ENCODE measurements at regions not wholly inside any gene's neighbourhood (a gene's known extent, or its start where the extent isn't known, plus 50 kb on each side); places are given as distances from the start of the nearest gene placed in this dataset.

GRCh38 chr4:146577111-146577510 is 55.4 kb upstream of the SLC10A7 start:
- H3K36me3 ChIP-seq: no peaks in the 10 kb centered on the region
- H3K27ac ChIP-seq: no peak overlapping the region
- no peak for TF ChIP-seq Cebpa-rat (IDR thresholded peaks at IDR 0.05)
- no peak overlapping the region for H3K4me2 ChIP-seq
- no peaks in the 10 kb centered on the region for H3K27me3 ChIP-seq
- no peak overlapping the region for H3K9ac ChIP-seq
- no peaks in the 10 kb centered on the region for H3K9me3 ChIP-seq
- H3K4me3 ChIP-seq: no peak overlapping the region
- H3K4me1 ChIP-seq: no peaks in the 10 kb centered on the region
- no peaks in the 10 kb centered on the region for H4K20me1 ChIP-seq

- Histone ChIP-seq H3K27me3 (no peaks in the 10 kb centered on the region), H3K4me2 (no peak overlapping the region), H3K4me3 (no peak overlapping the region), H3K27ac (no peak overlapping the region), H3K9me3 (no peaks in the 10 kb centered on the region), H4K20me1 (no peaks in the 10 kb centered on the region), H3K9ac (no peak overlapping the region), H3K36me3 (no peaks in the 10 kb centered on the region), H3K4me1 (no peaks in the 10 kb centered on the region)
- TF ChIP-seq Cebpa-rat (IDR thresholded peaks at IDR 0.05): no peak
Observed at GRCh38 chr4:146582864-146583263, 55.8 kb upstream of the POU4F2 start.

DNA sequence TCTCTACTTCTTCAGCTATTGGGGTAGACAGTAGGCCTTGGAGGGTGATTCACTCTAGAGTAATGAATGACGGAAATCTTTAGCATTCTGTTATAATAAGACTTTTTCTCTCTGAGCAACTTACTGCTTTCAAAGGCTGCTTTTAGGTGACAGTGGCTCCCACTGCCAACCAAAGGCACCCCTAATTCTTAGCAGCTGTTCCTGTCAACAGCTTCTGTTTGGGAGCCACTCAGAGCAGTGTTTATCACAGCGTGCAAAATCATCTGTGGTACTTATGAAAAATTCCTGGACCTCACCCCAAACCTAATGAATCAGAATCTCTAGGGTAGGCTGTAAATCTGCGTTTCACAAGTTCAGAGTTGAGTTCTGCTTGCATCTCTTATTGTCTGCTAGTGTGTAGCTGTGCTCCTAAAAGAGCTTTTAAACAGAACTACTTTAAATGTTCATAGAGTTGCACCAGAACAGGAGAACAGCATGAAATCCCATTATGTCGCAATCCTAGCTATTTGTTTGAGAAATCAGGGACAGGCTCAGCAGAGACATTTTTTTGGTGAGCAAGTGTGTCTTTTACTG is 52.8 kb upstream of the POU4F2 start:
- no peaks in the 10 kb centered on the region for H3K4me1 ChIP-seq
- no peak overlapping the region for H3K27ac ChIP-seq
- no peak overlapping the region for H3K4me2 ChIP-seq
- H3K9ac ChIP-seq: no peak overlapping the region
- no peaks in the 10 kb centered on the region for H3K27me3 ChIP-seq
- H4K20me1 ChIP-seq: no peaks in the 10 kb centered on the region
- no peaks in the 10 kb centered on the region for H3K36me3 ChIP-seq
- TF ChIP-seq Cebpa-rat (IDR thresholded peaks at IDR 0.05): peak; percentile 73; the same call in 1 of the 2 replicates
- H3K9me3 ChIP-seq: no peaks in the 10 kb centered on the region
- no peak overlapping the region for H3K4me3 ChIP-seq
